H7 (cell line): ENCODE measurements at regions not wholly inside any gene's neighbourhood (a gene's known extent, or its start where the extent isn't known, plus 50 kb on each side); places are given as distances from the start of the nearest gene placed in this dataset.
A peak's percentile ranks its signal among the peaks of the same experiment; 100 is the strongest.

Experiments used
- DNase-seq: peaks from one replicate; pipeline ENCODE4 v3.0.0; 2012
- H3K27me3 ChIP-seq: 2 replicates; pipeline ENCODE4 v1.6.0; 2011; ENCODE audit warnings: mild to moderate bottlenecking, low read length; ENCODE audit not compliant: control insufficient read depth, insufficient read depth
- H3K36me3 ChIP-seq: replicated peaks from 2 replicates; pipeline ENCODE4 v1.5.1; 2011; ENCODE audit warnings: low read length; ENCODE audit not compliant: control insufficient read depth, insufficient read depth
- H3K4me3 ChIP-seq: 2 replicates; pipeline ENCODE4 v1.5.1; 2011; ENCODE audit warnings: low read depth, mild to moderate bottlenecking, control low read depth, low read length, moderate library complexity; ENCODE audit not compliant: insufficient read depth

DNA sequence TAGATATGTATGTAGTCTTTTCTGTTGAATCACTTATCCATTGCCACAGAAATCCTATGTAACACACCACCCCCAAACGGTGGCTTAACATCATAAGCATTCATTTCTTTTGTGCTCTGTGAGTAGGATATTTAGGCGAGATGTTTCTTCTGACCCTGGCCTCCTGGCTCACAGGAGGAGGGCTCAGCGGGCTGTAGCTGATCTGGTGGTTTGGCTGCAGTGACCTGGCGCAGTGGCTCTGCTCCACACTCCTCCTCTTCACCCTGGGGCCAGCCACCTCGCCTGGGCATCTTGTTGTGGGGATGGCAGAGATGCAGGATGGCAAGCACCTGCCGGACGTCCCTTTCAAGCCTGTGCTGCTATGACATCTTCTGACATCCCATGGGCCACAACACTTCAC is 147.1 kb upstream of the IRS2 start:
- H3K27me3 ChIP-seq, result no peaks in the 10 kb centered on the region
- no peak overlapping the region for H3K4me3 ChIP-seq
- H3K36me3 ChIP-seq, result no peaks in the 10 kb centered on the region
- peak; percentile 19 for DNase-seq

DNA sequence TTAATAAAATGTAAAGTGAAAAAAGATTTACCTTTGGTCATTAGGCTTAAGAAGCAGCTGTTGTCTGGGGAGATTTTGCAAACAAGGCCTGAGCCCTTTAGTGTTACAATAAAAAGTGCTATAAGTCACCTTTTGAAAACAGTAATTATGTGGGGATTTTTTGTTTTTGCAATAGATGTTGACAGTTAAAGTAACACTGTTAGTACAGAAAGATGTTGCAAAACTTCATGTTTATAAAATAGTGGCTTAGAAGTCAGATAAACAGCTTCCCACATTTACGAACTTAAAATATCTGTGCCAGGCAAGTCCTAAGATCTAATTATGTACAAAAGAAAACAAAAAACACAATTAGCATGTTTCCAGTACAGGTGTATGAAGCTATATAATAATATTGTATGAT is 138.0 kb upstream of the IRS2 start:
- H3K27me3 ChIP-seq, result no peaks in the 10 kb centered on the region
- no peak for DNase-seq
- H3K36me3 ChIP-seq, result no peaks in the 10 kb centered on the region
- no peak overlapping the region for H3K4me3 ChIP-seq

- H3K36me3 ChIP-seq, result no peaks in the 10 kb centered on the region
- H3K27me3 ChIP-seq, result no peaks in the 10 kb centered on the region
- DNase-seq, result no peak
- no peak overlapping the region for H3K4me3 ChIP-seq
Measured at GRCh38 chr13:109922518-109922917, 136.1 kb upstream of the IRS2 start.

GRCh38 chr13:109919715-109920375 is 133.5 kb upstream of the IRS2 start:
- H3K4me3 ChIP-seq, result no peak overlapping the region
- H3K36me3 ChIP-seq, result no peaks in the 10 kb centered on the region
- no peaks in the 10 kb centered on the region for H3K27me3 ChIP-seq
- no peak for DNase-seq

GRCh38 chr13:109918179-109918711 is 131.9 kb upstream of the IRS2 start:
- Histone ChIP-seq H3K27me3 (no peaks in the 10 kb centered on the region), H3K36me3 (no peaks in the 10 kb centered on the region), H3K4me3 (no peak overlapping the region)
- DNase-seq, result peak; percentile 8

- no peaks in the 10 kb centered on the region for H3K36me3 ChIP-seq
- H3K27me3 ChIP-seq, result no peaks in the 10 kb centered on the region
- no peak for DNase-seq
- no peak overlapping the region for H3K4me3 ChIP-seq
Measured at GRCh38 chr13:109917422-109917821, 131.0 kb upstream of the IRS2 start.

- H3K4me3 ChIP-seq, result no peak overlapping the region
- no peak for DNase-seq
Measured at GRCh38 chr13:109913936-109914510, 127.6 kb upstream of the IRS2 start.

DNA sequence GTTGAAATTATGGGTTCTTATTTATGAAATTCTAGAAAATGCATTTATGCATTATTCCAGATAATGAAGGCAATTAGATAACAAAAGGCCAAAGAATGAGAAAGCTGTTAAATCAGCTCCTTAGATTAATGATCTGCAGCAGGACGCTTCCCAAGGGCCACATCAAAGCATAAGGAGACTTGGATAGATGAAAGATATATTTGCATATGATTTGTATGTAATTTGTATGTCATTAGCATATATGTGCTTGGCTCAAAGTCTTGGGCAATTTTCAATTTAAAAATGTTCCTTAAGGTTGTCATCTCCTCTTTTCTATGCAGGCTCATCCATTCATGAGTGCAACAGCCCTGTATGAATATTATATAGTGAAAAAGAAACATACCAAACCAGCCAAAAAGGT is 126.8 kb upstream of the IRS2 start:
- DNase-seq, result no peak
- H3K4me3 ChIP-seq, result no peak overlapping the region
- H3K27me3 ChIP-seq, result no peaks in the 10 kb centered on the region
- H3K36me3 ChIP-seq, result no peaks in the 10 kb centered on the region

More at GRCh38 chr13:109913936-109914510, 127.6 kb upstream of the IRS2 start:
- no peaks in the 10 kb centered on the region for H3K36me3 ChIP-seq
- H3K27me3 ChIP-seq, result no peaks in the 10 kb centered on the region

DNA sequence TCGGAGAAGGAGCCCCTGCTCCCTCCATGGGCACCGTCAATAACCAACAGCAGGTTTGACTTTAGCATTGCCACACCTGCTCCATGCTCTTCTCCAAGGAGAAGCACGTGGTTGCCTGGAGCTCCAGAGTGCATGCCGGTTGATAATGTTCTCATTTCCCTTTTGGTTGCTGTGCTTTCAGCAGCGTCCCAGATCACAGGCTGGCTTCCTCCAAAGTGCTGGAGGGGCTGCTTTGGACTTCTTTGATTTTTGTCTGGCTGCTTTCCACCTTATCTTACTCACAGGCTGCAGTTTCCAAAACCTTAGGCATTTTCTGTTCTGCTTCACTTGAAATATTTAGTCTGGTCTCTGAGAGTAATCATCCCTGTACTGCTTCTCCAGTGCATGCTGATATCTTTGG is 123.8 kb upstream of the IRS2 start:
- H3K27me3 ChIP-seq, result no peaks in the 10 kb centered on the region
- no peak overlapping the region for H3K4me3 ChIP-seq
- DNase-seq, result no peak
- no peaks in the 10 kb centered on the region for H3K36me3 ChIP-seq

- H3K27me3 ChIP-seq, result no peaks in the 10 kb centered on the region
- no peaks in the 10 kb centered on the region for H3K36me3 ChIP-seq
- DNase-seq, result no peak
- H3K4me3 ChIP-seq, result no peak overlapping the region
Measured at GRCh38 chr13:109906976-109907375, 120.6 kb upstream of the IRS2 start.

DNA sequence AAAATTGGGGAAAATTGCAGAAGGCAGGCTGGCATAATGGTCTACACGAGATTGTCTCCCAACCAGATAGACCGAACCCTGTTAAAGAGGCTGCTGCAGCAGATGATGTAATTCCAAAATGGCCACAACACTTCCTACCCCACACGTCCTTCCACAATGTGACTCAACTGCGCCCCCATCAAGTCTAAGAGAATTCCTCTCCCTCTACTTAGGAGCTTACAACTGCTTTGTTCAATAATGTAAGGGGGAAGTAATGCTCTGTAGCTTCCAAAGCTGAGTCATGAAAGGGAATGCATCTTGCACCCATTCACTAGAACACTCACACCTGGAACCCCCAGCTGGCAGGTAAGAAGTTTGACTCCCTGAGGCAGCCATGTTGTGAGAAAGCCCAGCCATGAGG is 117.8 kb upstream of the IRS2 start:
- no peak overlapping the region for H3K4me3 ChIP-seq
- DNase-seq, result peak; percentile 22

DNA sequence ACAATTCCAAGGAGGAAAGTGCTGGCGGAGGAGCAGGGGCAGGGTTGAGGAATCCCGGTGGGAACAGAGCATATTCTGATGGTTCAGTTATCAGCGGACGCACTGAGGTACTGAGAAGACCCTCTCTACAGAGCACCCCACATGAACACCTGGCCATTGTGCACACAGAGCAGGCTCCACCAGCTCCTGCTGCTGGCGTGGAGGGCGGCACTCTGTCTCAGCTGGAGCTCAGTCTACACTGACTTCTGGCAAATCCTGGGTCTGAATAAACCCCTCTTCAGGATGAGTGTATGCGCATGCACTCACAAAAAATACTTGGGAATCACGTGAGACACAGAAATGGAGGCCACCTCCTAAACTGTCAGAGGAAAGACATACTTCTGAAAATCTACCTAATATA is 114.4 kb upstream of the IRS2 start:
- Histone ChIP-seq H3K27me3 (no peaks in the 10 kb centered on the region), H3K4me3 (peak overlapping the region; percentile 27; the same call in 1 of the 2 replicates), H3K36me3 (no peaks in the 10 kb centered on the region)
- no peak for DNase-seq

More for the DNA sequence above, 117.8 kb upstream of the IRS2 start:
- no peaks in the 10 kb centered on the region for H3K36me3 ChIP-seq
- H3K27me3 ChIP-seq, result no peaks in the 10 kb centered on the region

- no peaks in the 10 kb centered on the region for H3K36me3 ChIP-seq
- no peaks in the 10 kb centered on the region for H3K27me3 ChIP-seq
- peak overlapping the region; percentile 27; the same call in 1 of the 2 replicates for H3K4me3 ChIP-seq
- no peak for DNase-seq
Measured at GRCh38 chr13:109900320-109900719, 113.9 kb upstream of the IRS2 start.

- Histone ChIP-seq H3K36me3 (no peaks in the 10 kb centered on the region), H3K4me3 (no peak overlapping the region), H3K27me3 (no peaks in the 10 kb centered on the region)
- DNase-seq, result no peak
Measured at GRCh38 chr13:109899748-109900147, 113.4 kb upstream of the IRS2 start.

DNA sequence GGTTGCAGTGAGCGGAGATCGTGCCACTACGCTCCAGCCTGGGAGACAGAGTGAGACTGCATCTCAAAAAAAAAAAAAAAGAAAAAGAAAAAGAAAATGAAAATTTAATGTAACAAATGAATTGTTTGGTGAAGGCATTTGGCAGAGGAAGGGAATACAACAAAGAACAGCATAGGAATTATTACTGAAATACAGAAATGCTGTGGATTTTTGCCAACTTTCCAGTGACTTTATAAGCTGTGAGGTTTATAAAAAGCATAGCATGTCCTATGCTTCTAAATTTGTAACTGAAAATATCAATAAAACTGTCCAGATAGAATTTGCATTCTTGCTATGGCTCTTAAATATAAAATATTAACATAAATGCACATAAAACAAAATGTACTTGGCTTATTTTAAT is 112.9 kb upstream of the IRS2 start:
- no peak for DNase-seq
- no peaks in the 10 kb centered on the region for H3K36me3 ChIP-seq
- no peaks in the 10 kb centered on the region for H3K27me3 ChIP-seq
- H3K4me3 ChIP-seq, result no peak overlapping the region
